Lung (tissue), 11 donors: ENCODE measurements at regions not wholly inside any gene's neighbourhood (a gene's known extent, or its start where the extent isn't known, plus 50 kb on each side); places are given as distances from the start of the nearest gene placed in this dataset.

Experiments
- ATAC-seq: fragments of 200-7000 bp; cut with Tn5 transposase; one replicate; pipeline ENCODE4 v1.9.1; 2020; ENCODE audit warnings: moderate number of reproducible peaks; ENCODE audit not compliant: insufficient read depth, low FRiP score
- DNase-seq, 3 donors: peaks; one replicate each; pipeline ENCODE4 v3.0.0-alpha.2; 2013 to 2017
- H3K27ac ChIP-seq, 2 donors: one replicate each; pipeline ENCODE4 v1.5.1; 2013; ENCODE audit warnings: mild to moderate bottlenecking in 2 of 2, moderate library complexity in 2 of 2, control low read depth in 1 of 2, inconsistent platforms in 1 of 2, low read depth in 1 of 2, low read length in 1 of 2
- H3K27me3 ChIP-seq, 3 donors: one replicate each; pipeline ENCODE4 v1.5.1; 2013; ENCODE audit warnings: low read length in 2 of 3; ENCODE audit not compliant: control insufficient read depth in 3 of 3, insufficient read depth in 3 of 3
- H3K36me3 ChIP-seq, 4 donors: one replicate each; pipeline ENCODE4 v1.5.1; 2013; ENCODE audit warnings: low read length in 4 of 4, mild to moderate bottlenecking in 1 of 4, moderate library complexity in 1 of 4; ENCODE audit not compliant: control insufficient read depth in 4 of 4, insufficient read depth in 4 of 4
- H3K4me1 ChIP-seq, 5 donors: one replicate each; pipeline ENCODE4 v1.5.1; 2013; ENCODE audit warnings: low read length in 5 of 5, mild to moderate bottlenecking in 2 of 5, moderate library complexity in 1 of 5; ENCODE audit not compliant: control insufficient read depth in 5 of 5, insufficient read depth in 5 of 5
- H3K4me3 ChIP-seq: one replicate; pipeline ENCODE4 v1.5.1; 2013; ENCODE audit warnings: mild to moderate bottlenecking, control low read depth, moderate library complexity
- H3K9ac ChIP-seq, 2 donors: one replicate each; pipeline ENCODE4 v1.5.1; 2013; ENCODE audit warnings: low read length in 2 of 2, control low read depth in 1 of 2; ENCODE audit not compliant: insufficient read depth in 1 of 2
- H3K9me3 ChIP-seq, 4 donors: one replicate each; pipeline ENCODE4 v1.5.1; 2013; ENCODE audit warnings: low read length in 3 of 4, mild to moderate bottlenecking in 1 of 4, moderate library complexity in 1 of 4; ENCODE audit not compliant: control insufficient read depth in 4 of 4, insufficient read depth in 3 of 4
- CTCF ChIP-seq: IDR thresholded peaks from 2 replicates; pipeline ENCODE4 v1.5.1; 2012; ENCODE audit warnings: mild to moderate bottlenecking; ENCODE audit errors: control extremely low read depth, extremely low read depth
- WGBS, 2 donors: extraction: QIAGEN DNeasy Blood & Tissue Kit; methylation state at CpG; one replicate each; pipeline ENCODE4 v1.1.7; 2013; 5-methylcytosine and 5-hydroxymethylcytosine counted together
- donor health status: control.
- donor health status: control.
- donor health status: Bipolar disorder and iron deficiency.
- donor health status: healthy.
- donor health status: DM: yes; HTN: yes; CAD: no.

- DNase-seq: peak in 1 of 3 donors; percentile 24
- H3K36me3 ChIP-seq: no peaks in the 10 kb centered on the region
- H3K27me3 ChIP-seq: peaks cover 0 to 3% (median 0%) of the 10 kb centered on the region in 3 donors
- peak overlapping the region in 1 of 2 donors; percentile 42 for H3K27ac ChIP-seq
- no peak overlapping the region for H3K9ac ChIP-seq
- no peak for TF ChIP-seq CTCF
- no peak for ATAC-seq
- H3K4me3 ChIP-seq: no peak overlapping the region
- H3K9me3 ChIP-seq: peaks cover 0 to 2% (median 0%) of the 10 kb centered on the region in 4 donors
- WGBS, 2 donors: 27 to 51% methylated on average over 8 of the region's 8 CpGs
- H3K4me1 ChIP-seq: peaks cover 0 to 6% (median 2%) of the 10 kb centered on the region in 5 donors
Measured at GRCh38 chr20:22984606-22985005, 50.5 kb upstream of the SSTR4 start.

GRCh38 chr20:22985239-22985778 lies 49.8 kb upstream of the SSTR4 start:
- Histone ChIP-seq H3K4me3 (no peak overlapping the region), H3K4me1 (peaks cover 0 to 6% (median 2%) of the 10 kb centered on the region in 5 donors), H3K36me3 (no peaks in the 10 kb centered on the region), H3K27me3 (peaks cover 0 to 3% (median 0%) of the 10 kb centered on the region in 3 donors), H3K9me3 (peaks cover 0 to 2% (median 0%) of the 10 kb centered on the region in 4 donors), H3K27ac (peak overlapping the region; percentile 20 to 51), H3K9ac (no peak overlapping the region)
- DNase-seq: peak in 2 of 3 donors; percentile 30 to 48
- 50 to 51% methylated on average over 5 of the region's 5 CpGs for WGBS, 2 donors
- TF ChIP-seq CTCF: no peak
- ATAC-seq: no peak
